Stomach (tissue), 4 donors: ENCODE measurements at regions not wholly inside any gene's neighbourhood (a gene's known extent, or its start where the extent isn't known, plus 50 kb on each side); places are given as distances from the start of the nearest gene placed in this dataset.

Source experiments
- EP300 ChIP-seq: sonication (generic); formaldehyde crosslinking; IDR thresholded peaks from one replicate; pipeline ENCODE4 v1.6.1; 2017; ENCODE audit warnings: antibody characterized with exemption
- POLR2A ChIP-seq, 4 donors: fragments of 450-650 bp; IDR thresholded peaks; one replicate each; pipeline ENCODE4 v1.6.1; 2016; ENCODE audit warnings: antibody characterized with exemption in 4 of 4, control low read depth in 2 of 4, mild to moderate bottlenecking in 1 of 4, moderate library complexity in 1 of 4
- POLR2AphosphoS5 ChIP-seq, 3 donors: sonication (generic); formaldehyde crosslinking; IDR thresholded peaks; one replicate each; pipeline ENCODE4 v1.6.1; 2016; ENCODE audit warnings: antibody characterized with exemption in 3 of 3
- TF ChIP-seq, protein P1 (sequence below), 7 experiments: fragments of 450-650 bp in 4 of 7; fragments of 200-600 bp in 3 of 7; sonication (generic) in 3 of 7; IDR thresholded peaks; one replicate each; pipeline ENCODE4 v1.5.1; 2016 to 2019; ENCODE audit warnings: antibody characterized with exemption in 7 of 7, control low read depth in 2 of 7, mild to moderate bottlenecking in 1 of 7

DNA sequence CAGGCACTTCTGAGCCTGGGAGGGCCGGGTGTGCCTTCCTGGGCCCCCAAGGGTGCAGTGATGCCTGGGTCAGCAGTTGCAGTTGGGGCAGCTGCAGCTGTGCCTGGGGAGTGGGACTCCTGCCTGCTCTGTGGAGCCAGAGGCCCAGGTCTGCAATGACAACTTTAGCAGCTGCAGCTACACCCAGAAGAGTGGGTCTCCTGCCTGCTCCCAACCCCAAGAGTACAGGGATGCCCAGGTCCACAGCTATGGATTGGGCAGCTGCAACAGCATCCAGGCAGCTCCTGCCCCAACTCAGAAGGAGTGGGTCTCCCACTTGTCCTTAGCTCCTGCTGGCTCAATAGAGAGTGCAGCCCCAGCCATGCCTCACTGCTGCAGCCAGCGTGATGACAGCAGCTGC lies 73.0 kb upstream of the ST3GAL5 start:
- TF ChIP-seq POLR2AphosphoS5 (IDR thresholded peaks at IDR 0.05) (no peak), EP300 (no peak), POLR2A (IDR thresholded peaks at IDR 0.05) (no peak)
- TF ChIP-seq, protein P1, sequence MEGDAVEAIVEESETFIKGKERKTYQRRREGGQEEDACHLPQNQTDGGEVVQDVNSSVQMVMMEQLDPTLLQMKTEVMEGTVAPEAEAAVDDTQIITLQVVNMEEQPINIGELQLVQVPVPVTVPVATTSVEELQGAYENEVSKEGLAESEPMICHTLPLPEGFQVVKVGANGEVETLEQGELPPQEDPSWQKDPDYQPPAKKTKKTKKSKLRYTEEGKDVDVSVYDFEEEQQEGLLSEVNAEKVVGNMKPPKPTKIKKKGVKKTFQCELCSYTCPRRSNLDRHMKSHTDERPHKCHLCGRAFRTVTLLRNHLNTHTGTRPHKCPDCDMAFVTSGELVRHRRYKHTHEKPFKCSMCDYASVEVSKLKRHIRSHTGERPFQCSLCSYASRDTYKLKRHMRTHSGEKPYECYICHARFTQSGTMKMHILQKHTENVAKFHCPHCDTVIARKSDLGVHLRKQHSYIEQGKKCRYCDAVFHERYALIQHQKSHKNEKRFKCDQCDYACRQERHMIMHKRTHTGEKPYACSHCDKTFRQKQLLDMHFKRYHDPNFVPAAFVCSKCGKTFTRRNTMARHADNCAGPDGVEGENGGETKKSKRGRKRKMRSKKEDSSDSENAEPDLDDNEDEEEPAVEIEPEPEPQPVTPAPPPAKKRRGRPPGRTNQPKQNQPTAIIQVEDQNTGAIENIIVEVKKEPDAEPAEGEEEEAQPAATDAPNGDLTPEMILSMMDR (IDR thresholded peaks at IDR 0.05) = no peak
